Transverse colon (tissue), 4 donors: ENCODE measurements at regions not wholly inside any gene's neighbourhood (a gene's known extent, or its start where the extent isn't known, plus 50 kb on each side); places are given as distances from the start of the nearest gene placed in this dataset.

ENCODE experiments used
- POLR2A ChIP-seq: fragments of 450-650 bp; IDR thresholded peaks from one replicate; pipeline ENCODE4 v1.6.1; 2016; ENCODE audit warnings: antibody characterized with exemption, mild to moderate bottlenecking, moderate library complexity
- POLR2AphosphoS5 ChIP-seq, 3 donors: sonication (generic); formaldehyde crosslinking; IDR thresholded peaks; one replicate each; pipeline ENCODE4 v1.6.1; 2016; ENCODE audit warnings: antibody characterized with exemption in 3 of 3
- TF ChIP-seq, protein P1 (sequence below), 5 experiments: fragments of 200-600 bp in 3 of 5; fragments of 450-650 bp in 2 of 5; sonication (generic) in 3 of 5; IDR thresholded peaks; 1 replicate in 2 of 5; 2 replicates in 3 of 5; pipeline ENCODE4 v1.5.1; 2016 to 2017; ENCODE audit warnings: antibody characterized with exemption in 5 of 5, inconsistent platforms in 3 of 5, mild to moderate bottlenecking in 2 of 5, moderate library complexity in 1 of 5

DNA sequence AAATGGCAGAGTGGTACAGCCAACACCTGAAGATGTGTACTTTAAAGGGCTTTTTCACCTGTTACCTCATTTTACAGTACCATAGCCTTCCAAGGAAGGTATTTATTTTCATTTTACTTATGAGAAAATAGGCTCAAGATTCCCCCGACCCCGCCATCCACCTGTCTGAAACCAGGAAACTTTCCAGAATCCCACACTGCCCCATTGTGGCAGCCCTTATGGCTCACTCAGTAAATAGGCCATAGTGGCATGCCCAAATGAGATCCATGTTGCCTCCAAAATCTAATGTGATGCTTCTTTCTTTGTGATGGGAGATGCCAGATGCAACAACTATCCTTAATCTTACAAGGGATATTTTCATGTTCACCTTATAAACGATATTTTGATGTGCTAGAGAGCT, 97.8 kb downstream of the EBNA1BP2 start:
- TF ChIP-seq, protein P1, sequence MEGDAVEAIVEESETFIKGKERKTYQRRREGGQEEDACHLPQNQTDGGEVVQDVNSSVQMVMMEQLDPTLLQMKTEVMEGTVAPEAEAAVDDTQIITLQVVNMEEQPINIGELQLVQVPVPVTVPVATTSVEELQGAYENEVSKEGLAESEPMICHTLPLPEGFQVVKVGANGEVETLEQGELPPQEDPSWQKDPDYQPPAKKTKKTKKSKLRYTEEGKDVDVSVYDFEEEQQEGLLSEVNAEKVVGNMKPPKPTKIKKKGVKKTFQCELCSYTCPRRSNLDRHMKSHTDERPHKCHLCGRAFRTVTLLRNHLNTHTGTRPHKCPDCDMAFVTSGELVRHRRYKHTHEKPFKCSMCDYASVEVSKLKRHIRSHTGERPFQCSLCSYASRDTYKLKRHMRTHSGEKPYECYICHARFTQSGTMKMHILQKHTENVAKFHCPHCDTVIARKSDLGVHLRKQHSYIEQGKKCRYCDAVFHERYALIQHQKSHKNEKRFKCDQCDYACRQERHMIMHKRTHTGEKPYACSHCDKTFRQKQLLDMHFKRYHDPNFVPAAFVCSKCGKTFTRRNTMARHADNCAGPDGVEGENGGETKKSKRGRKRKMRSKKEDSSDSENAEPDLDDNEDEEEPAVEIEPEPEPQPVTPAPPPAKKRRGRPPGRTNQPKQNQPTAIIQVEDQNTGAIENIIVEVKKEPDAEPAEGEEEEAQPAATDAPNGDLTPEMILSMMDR (IDR thresholded peaks at IDR 0.05): no peak
- TF ChIP-seq POLR2AphosphoS5 (IDR thresholded peaks at IDR 0.05) (no peak), POLR2A (no peak)
